CD14-positive monocyte (primary cell): ENCODE measurements at regions not wholly inside any gene's neighbourhood (a gene's known extent, or its start where the extent isn't known, plus 50 kb on each side); places are given as distances from the start of the nearest gene placed in this dataset.

Experiments used
- DNase-seq, 3 donors: peaks; one replicate each; pipeline ENCODE4 v3.0.0-alpha.2; 2011 to 2022
- H2AFZ ChIP-seq: 2 replicates; pipeline ENCODE4 v1.6.0; 2012; ENCODE audit warnings: mild to moderate bottlenecking, low read depth, low read length, inconsistent platforms; ENCODE audit not compliant: insufficient read depth, poor library complexity, severe bottlenecking
- H3K27ac ChIP-seq, 2 donors: 1 replicate in 1 of 2; 2 replicates in 1 of 2; pipeline ENCODE4 v1.5.1; 2012 to 2013; ENCODE audit warnings: low read length in 2 of 2, control low read depth in 1 of 2, inconsistent platforms in 1 of 2, low read depth in 1 of 2, mild to moderate bottlenecking in 1 of 2
- H3K27me3 ChIP-seq, 2 donors: one replicate each; pipeline versions ENCODE4 v1.6.0 to v1.6.1; 2011 to 2013; ENCODE audit warnings: low read length in 2 of 2; ENCODE audit not compliant: control insufficient read depth in 2 of 2, insufficient read depth in 2 of 2
- H3K36me3 ChIP-seq, 2 donors: replicated peaks in 1 of 2; 1 replicate in 1 of 2; 2 replicates in 1 of 2; pipeline versions ENCODE4 v1.5.1 to v1.6.1; 2012 to 2013; ENCODE audit warnings: low read length in 2 of 2, control low read depth in 1 of 2, inconsistent platforms in 1 of 2, mild to moderate bottlenecking in 1 of 2; ENCODE audit not compliant: insufficient read depth in 2 of 2, control insufficient read depth in 1 of 2
- H3K4me1 ChIP-seq, 2 donors: 1 replicate in 1 of 2; 2 replicates in 1 of 2; pipeline versions ENCODE4 v1.5.1 to v1.6.1; 2012 to 2013; ENCODE audit warnings: low read length in 2 of 2, control low read depth in 1 of 2, inconsistent platforms in 1 of 2, mild to moderate bottlenecking in 1 of 2, moderate library complexity in 1 of 2; ENCODE audit not compliant: insufficient read depth in 2 of 2, control insufficient read depth in 1 of 2
- H3K4me2 ChIP-seq: replicated peaks from 2 replicates; pipeline ENCODE3; 2012; ENCODE audit warnings: low read length, moderate library complexity, mild to moderate bottlenecking; ENCODE audit not compliant: poor library complexity, severe bottlenecking; ENCODE audit errors: extremely low read depth
- H3K4me3 ChIP-seq, 3 experiments: fragments of 200-600 bp in 1 of 3; sonication (generic) in 1 of 3; replicated peaks in 1 of 3; 1 replicate in 2 of 3; 2 replicates in 1 of 3; pipeline ENCODE4 v1.5.1; 2011 to 2013; ENCODE audit warnings: low read length in 3 of 3, mild to moderate bottlenecking in 3 of 3, control low read depth in 2 of 3, low read depth in 2 of 3, inconsistent platforms in 1 of 3, moderate library complexity in 1 of 3
- H3K79me2 ChIP-seq: 2 replicates; pipeline ENCODE4 v1.6.0; 2012; ENCODE audit warnings: mild to moderate bottlenecking, control low read depth, inconsistent platforms, low read length, moderate library complexity; ENCODE audit not compliant: insufficient read depth
- H3K9ac ChIP-seq: 2 replicates; pipeline ENCODE4 v1.6.0; 2017; ENCODE audit warnings: low read length, mild to moderate bottlenecking; ENCODE audit not compliant: insufficient read depth, poor library complexity, severe bottlenecking
- H3K9me3 ChIP-seq, 2 donors: replicated peaks in 1 of 2; 1 replicate in 1 of 2; 2 replicates in 1 of 2; pipeline versions ENCODE4 v1.5.1 to v1.6.1; 2012 to 2013; ENCODE audit warnings: low read length in 2 of 2, control low read depth in 1 of 2; ENCODE audit not compliant: control insufficient read depth in 1 of 2, insufficient read depth in 1 of 2
- H4K20me1 ChIP-seq: 2 replicates; pipeline ENCODE4 v1.6.0; 2012; ENCODE audit warnings: mild to moderate bottlenecking, low read length, control low read depth, moderate library complexity; ENCODE audit not compliant: insufficient read depth
- H3K27ac Mint-ChIP-seq, 7 donors: one replicate each; pipeline ENCODE4 v1.8.0; 2020; ENCODE audit warnings: mild to moderate bottlenecking in 7 of 7, mixed read lengths in 7 of 7, moderate library complexity in 6 of 7, inconsistent platforms in 2 of 7
- H3K27me3 Mint-ChIP-seq, 3 donors: one replicate each; pipeline ENCODE4 v1.8.0; 2021 to 2022; ENCODE audit warnings: low read depth in 3 of 3, mild to moderate bottlenecking in 3 of 3, mixed read lengths in 3 of 3, moderate library complexity in 3 of 3, inconsistent platforms in 1 of 3
- H3K36me3 Mint-ChIP-seq, 2 donors: one replicate each; pipeline ENCODE4 v1.8.0; 2020; ENCODE audit warnings: mixed read lengths in 2 of 2, inconsistent platforms in 1 of 2, mild to moderate bottlenecking in 1 of 2
- H3K4me1 Mint-ChIP-seq: one replicate; pipeline ENCODE4 v1.8.0; 2020; ENCODE audit warnings: mild to moderate bottlenecking, mixed read lengths
- H3K4me3 Mint-ChIP-seq, 2 donors: one replicate each; pipeline ENCODE4 v1.8.0; 2020; ENCODE audit warnings: mild to moderate bottlenecking in 2 of 2, mixed read lengths in 2 of 2, moderate library complexity in 1 of 2
- H3K9me3 Mint-ChIP-seq, 7 donors: one replicate each; pipeline ENCODE4 v1.8.0; 2020 to 2022; ENCODE audit warnings: mixed read lengths in 7 of 7, mild to moderate bottlenecking in 6 of 7, moderate library complexity in 6 of 7, inconsistent platforms in 2 of 7
- WGBS: methylation state at CpG from one replicate; pipeline ENCODE4 v1.1.5; 2013; ENCODE audit warnings: missing lambda C conversion rate; ENCODE audit not compliant: insufficient coverage; 5-methylcytosine and 5-hydroxymethylcytosine counted together
- intact Hi-C, 2 donors: fragments of 100-400 bp; cut with micrococcal nuclease; formaldehyde crosslinking; loops; one replicate each; pipeline versions ENCODE4 v1.15.0 to v1.15.1; 2023
- TF ChIP-seq, protein P1 (sequence below): fragments of 200-600 bp; IDR thresholded peaks from one replicate; pipeline ENCODE4 v1.8.0; 2022; ENCODE audit warnings: antibody characterized with exemption, mild to moderate bottlenecking

DNA sequence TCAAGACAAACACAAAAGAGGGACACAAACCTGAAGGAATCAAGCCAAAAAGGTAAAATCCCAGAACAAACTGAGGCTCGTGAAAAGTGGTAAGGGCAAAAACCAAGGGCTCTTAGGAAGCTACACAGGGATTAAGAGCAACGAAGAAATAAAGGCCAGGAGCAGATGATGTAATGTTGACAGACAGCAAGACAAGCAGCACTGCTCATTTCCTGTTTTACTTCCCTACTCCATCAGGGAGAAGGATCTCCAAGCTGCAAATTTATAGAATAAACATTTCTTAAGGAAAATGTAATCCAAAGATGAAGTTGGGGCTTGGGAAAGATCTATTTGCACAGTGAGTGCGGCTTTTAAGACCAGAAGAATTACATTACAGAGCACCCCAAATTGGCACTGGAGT, 182.3 kb upstream of the MAP1B start:
- Mint-ChIP-seq H3K4me3 (no peak overlapping the region), H3K27ac (no peak overlapping the region), H3K9me3 (peaks cover 0 to 5% (median 4%) of the 10 kb centered on the region in 7 donors), H3K4me1 (peaks cover 2% of the 10 kb centered on the region), H3K27me3 (peaks cover 0 to 1% (median 0%) of the 10 kb centered on the region in 3 donors), H3K36me3 (no peaks in the 10 kb centered on the region)
- no peaks in the 10 kb centered on the region for H3K36me3 ChIP-seq
- H2AFZ ChIP-seq = no peak overlapping the region
- intact Hi-C loops = no loop called here
- no peak overlapping the region for H3K9ac ChIP-seq
- no peak for DNase-seq
- no peak overlapping the region for H3K27ac ChIP-seq
- H3K27me3 ChIP-seq = no peaks in the 10 kb centered on the region
- 78% methylated on average over 1 of the region's 3 CpGs for WGBS
- TF ChIP-seq, protein P1, sequence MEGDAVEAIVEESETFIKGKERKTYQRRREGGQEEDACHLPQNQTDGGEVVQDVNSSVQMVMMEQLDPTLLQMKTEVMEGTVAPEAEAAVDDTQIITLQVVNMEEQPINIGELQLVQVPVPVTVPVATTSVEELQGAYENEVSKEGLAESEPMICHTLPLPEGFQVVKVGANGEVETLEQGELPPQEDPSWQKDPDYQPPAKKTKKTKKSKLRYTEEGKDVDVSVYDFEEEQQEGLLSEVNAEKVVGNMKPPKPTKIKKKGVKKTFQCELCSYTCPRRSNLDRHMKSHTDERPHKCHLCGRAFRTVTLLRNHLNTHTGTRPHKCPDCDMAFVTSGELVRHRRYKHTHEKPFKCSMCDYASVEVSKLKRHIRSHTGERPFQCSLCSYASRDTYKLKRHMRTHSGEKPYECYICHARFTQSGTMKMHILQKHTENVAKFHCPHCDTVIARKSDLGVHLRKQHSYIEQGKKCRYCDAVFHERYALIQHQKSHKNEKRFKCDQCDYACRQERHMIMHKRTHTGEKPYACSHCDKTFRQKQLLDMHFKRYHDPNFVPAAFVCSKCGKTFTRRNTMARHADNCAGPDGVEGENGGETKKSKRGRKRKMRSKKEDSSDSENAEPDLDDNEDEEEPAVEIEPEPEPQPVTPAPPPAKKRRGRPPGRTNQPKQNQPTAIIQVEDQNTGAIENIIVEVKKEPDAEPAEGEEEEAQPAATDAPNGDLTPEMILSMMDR = no peak
- H3K4me3 ChIP-seq = no peak overlapping the region
- H4K20me1 ChIP-seq = no peaks in the 10 kb centered on the region
- no peaks in the 10 kb centered on the region for H3K79me2 ChIP-seq
- no peak overlapping the region for H3K4me2 ChIP-seq
- H3K9me3 ChIP-seq = peaks cover 4 to 6% of the 10 kb centered on the region in 2 donors
- H3K4me1 ChIP-seq = no peaks in the 10 kb centered on the region

DNA sequence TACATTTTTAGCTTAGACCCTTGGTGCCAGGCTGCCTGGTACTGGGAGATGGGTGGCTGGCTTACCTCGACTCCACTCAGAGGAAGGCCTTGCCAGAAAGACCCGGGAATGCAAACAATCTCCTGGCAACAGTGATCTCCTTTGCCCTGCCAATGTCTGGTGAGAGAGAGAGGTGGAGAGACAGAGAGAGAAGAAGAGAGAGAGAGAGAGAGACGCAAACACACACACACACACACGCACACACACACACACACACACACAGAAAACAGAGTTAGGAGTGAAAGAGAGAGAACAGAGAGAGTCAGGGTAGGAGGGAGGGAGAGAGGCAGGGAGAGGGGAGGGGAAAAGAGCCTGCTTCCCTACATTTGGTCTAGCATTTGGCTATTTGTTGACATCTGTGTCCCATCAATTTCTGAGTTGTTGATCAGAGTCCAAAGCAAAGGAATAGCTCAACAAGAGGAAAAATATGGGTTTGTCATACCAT, 181.6 kb upstream of the MAP1B start:
- no peak overlapping the region for H3K4me2 ChIP-seq
- H2AFZ ChIP-seq = no peak overlapping the region
- no peak overlapping the region for H3K9ac ChIP-seq
- WGBS = no CpG with 5 or more reads among the region's 4 CpGs
- DNase-seq = no peak
- Mint-ChIP-seq H3K4me1 (peaks cover 2% of the 10 kb centered on the region), H3K4me3 (no peak overlapping the region), H3K9me3 (peaks cover 0 to 5% (median 4%) of the 10 kb centered on the region in 7 donors), H3K27me3 (peaks cover 0 to 1% (median 0%) of the 10 kb centered on the region in 3 donors), H3K27ac (no peak overlapping the region), H3K36me3 (no peaks in the 10 kb centered on the region)
- TF ChIP-seq, protein P1 = no peak
- H3K4me3 ChIP-seq = no peak overlapping the region
- H4K20me1 ChIP-seq = no peaks in the 10 kb centered on the region
- no peaks in the 10 kb centered on the region for H3K4me1 ChIP-seq
- no peak overlapping the region for H3K27ac ChIP-seq
- H3K36me3 ChIP-seq = no peaks in the 10 kb centered on the region
- intact Hi-C loops = no loop called here
- H3K27me3 ChIP-seq = no peaks in the 10 kb centered on the region
- H3K79me2 ChIP-seq = no peaks in the 10 kb centered on the region
- H3K9me3 ChIP-seq = peaks cover 4 to 6% of the 10 kb centered on the region in 2 donors
